ENCODE measurements at regions not wholly inside any gene's neighbourhood (a gene's known extent, or its start where the extent isn't known, plus 50 kb on each side); places are given as distances from the start of the nearest gene placed in this dataset.

GRCh38 chr3:56917361-56918110, 115.8 kb upstream of the ARHGEF3 start:
- no peak overlapping the region for H3K4me3 ChIP-seq
- no peak for TF ChIP-seq CTCF (IDR thresholded peaks at IDR 0.05)
- no peaks in the 10 kb centered on the region for H3K27me3 ChIP-seq
- intact Hi-C loops (cut with DNase I), result no loop called here
- no peak for DNase-seq
- H3K4me1 ChIP-seq, result no peaks in the 10 kb centered on the region
- H3K36me3 ChIP-seq, result no peaks in the 10 kb centered on the region
- H3K27ac ChIP-seq, result no peak overlapping the region
- peak overlapping the region in 1 of 2 donors; percentile 26 for H3K9ac ChIP-seq (ENCODE audit: low read depth in 2 of 2, low read length in 2 of 2)
- H3K9me3 ChIP-seq, result no peaks in the 10 kb centered on the region

DNA sequence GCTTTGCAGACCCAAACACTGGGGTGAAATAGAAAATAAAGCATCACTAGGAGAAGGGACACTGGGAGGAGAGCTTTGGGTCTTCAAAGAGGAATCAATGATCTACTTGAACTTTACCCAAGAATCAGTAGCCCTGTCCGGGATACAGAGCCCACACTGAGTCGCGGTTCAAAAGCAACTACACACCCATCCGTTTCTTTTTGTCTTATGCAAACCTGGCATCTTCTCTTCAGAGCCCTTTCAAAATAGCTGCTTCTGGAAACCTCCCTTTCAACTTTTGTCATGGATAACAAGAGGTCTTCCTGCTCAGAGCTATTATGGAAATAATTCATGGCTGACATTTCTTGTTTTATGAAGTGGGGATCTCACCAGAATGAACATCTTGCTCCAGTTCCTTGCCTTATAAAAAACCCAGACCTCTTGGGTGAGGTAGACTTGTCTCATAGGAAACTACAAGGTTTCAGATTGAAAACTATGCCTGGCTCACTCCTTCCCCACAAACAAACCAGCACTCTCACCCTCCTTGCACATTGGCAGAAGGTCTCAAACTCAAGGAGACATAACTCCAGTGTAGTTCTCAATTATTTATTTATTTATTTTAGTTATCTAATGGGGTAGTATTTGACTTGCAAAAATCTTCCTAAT, 115.1 kb upstream of the ARHGEF3 start:
- no peak overlapping the region for H3K9ac ChIP-seq (ENCODE audit: low read depth in 2 of 2, low read length in 2 of 2)
- no peaks in the 10 kb centered on the region for H3K27me3 ChIP-seq
- TF ChIP-seq CTCF (IDR thresholded peaks at IDR 0.05), result no peak
- no peak for DNase-seq
- H3K4me3 ChIP-seq, result no peak overlapping the region
- intact Hi-C loops (cut with DNase I), result no loop called here
- no peaks in the 10 kb centered on the region for H3K4me1 ChIP-seq
- no peak overlapping the region for H3K27ac ChIP-seq
- H3K36me3 ChIP-seq, result no peaks in the 10 kb centered on the region
- H3K9me3 ChIP-seq, result no peaks in the 10 kb centered on the region

- Histone ChIP-seq H3K27ac (peak overlapping the region; percentile 19), H3K27me3 (no peaks in the 10 kb centered on the region)
These were observed 114.3 kb upstream of the ARHGEF3 start for GRCh38 chr3:56915966-56916586.

DNA sequence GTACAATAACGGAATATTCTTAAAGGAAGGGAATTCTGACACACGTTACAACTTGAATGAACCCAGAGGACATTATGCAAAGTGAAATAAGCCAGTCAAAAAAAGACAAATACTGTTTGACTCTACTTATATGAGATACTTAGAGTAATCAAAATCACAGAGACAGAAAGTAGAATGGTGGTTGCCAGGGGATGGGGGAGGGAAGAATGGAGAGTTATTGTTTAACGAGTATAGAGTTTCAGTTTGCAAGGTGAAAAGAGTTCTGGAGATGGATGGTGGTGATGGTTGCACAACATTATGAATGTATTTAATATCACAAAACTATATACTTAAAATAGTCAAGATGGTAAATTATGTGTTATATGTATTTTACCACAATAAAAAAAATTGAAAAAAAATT, 112.9 kb upstream of the ARHGEF3 start:
- Histone ChIP-seq H3K36me3 (no peaks in the 10 kb centered on the region), H3K9me3 (no peaks in the 10 kb centered on the region), H3K4me1 (no peaks in the 10 kb centered on the region), H3K27me3 (no peaks in the 10 kb centered on the region), H3K27ac (no peak overlapping the region), H3K4me3 (no peak overlapping the region), H3K9ac (ENCODE audit: low read depth in 2 of 2, low read length in 2 of 2) (no peak overlapping the region)
- intact Hi-C loops (cut with DNase I), result no loop called here
- TF ChIP-seq CTCF (IDR thresholded peaks at IDR 0.05), result no peak
- no peak for DNase-seq

More at GRCh38 chr3:56915966-56916586, 114.3 kb upstream of the ARHGEF3 start:
- Histone ChIP-seq H3K9me3 (no peaks in the 10 kb centered on the region), H3K36me3 (no peaks in the 10 kb centered on the region), H3K4me1 (no peaks in the 10 kb centered on the region), H3K4me3 (peak overlapping the region; percentile 22), H3K9ac (ENCODE audit: low read depth in 2 of 2, low read length in 2 of 2) (peak overlapping the region in 1 of 2 donors; percentile 15)
- intact Hi-C loops (cut with DNase I), result no loop called here
- DNase-seq, result no peak
- TF ChIP-seq CTCF (IDR thresholded peaks at IDR 0.05), result no peak

DNA sequence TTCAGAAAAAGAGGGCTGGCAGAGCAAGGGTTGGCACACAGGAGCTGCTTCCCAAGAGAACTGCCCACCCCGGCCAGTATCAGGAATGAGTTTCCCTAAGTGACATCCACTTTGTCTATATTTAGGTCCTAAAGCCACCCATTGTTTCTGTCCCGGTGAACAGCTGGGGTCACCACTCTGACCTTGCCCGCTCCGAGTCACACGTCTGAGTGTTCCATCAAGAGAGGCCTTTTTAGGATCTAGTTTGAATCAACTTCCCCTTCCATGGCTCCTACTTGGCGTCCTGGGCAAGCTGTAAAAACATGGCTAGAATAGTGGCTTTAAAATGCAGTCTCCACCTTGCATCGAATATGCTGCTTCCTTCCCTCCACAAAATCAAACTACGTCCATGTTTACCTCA, 109.6 kb upstream of the ARHGEF3 start:
- H3K4me3 ChIP-seq, result no peak overlapping the region
- H3K9ac ChIP-seq (ENCODE audit: low read depth in 2 of 2, low read length in 2 of 2), result no peak overlapping the region
- H3K4me1 ChIP-seq, result no peaks in the 10 kb centered on the region
- TF ChIP-seq CTCF (IDR thresholded peaks at IDR 0.05), result no peak
- H3K27ac ChIP-seq, result no peak overlapping the region
- no peaks in the 10 kb centered on the region for H3K9me3 ChIP-seq
- DNase-seq, result no peak
- H3K36me3 ChIP-seq, result no peaks in the 10 kb centered on the region
- intact Hi-C loops (cut with DNase I), result no loop called here
- no peaks in the 10 kb centered on the region for H3K27me3 ChIP-seq

Data from colonic mucosa (tissue), 4 donors.